H1 (cell line): ENCODE measurements at regions not wholly inside any gene's neighbourhood (a gene's known extent, or its start where the extent isn't known, plus 50 kb on each side); places are given as distances from the start of the nearest gene placed in this dataset.

Experiments
- CTCF ChIA-PET: fragments of 300-600 bp; sonication (Branson Sonifier 250); formaldehyde crosslinking; loops from one replicate; lab custom pipeline; 2021; ENCODE audit not compliant: partially characterized antibody; lab: Charles Lee
- POLR2A ChIA-PET: fragments of 300-600 bp; sonication (Branson Sonifier 250); formaldehyde crosslinking; loops from one replicate; lab custom pipeline; 2021; ENCODE audit warnings: inconsistent platforms; ENCODE audit not compliant: partially characterized antibody; lab: Charles Lee
- DNase-seq, 2 experiments: peaks; one replicate each; pipeline versions ENCODE4 v3.0.0 to v3.0.0-alpha.2; 2010 to 2022; ENCODE audit warnings: low spot score in 2 of 2, low read depth in 1 of 2, mixed read lengths in 1 of 2
- FAIRE-seq: peaks from 2 replicates; lab custom pipeline; 2011; peaks lifted over from hg19 to GRCh38; lab: Jason Lieb, UNC
- H2AFZ ChIP-seq: 2 replicates; pipeline ENCODE4 v1.8.1; 2012; ENCODE audit warnings: low read length, inconsistent platforms
- H2AK5ac ChIP-seq: 2 replicates; pipeline ENCODE4 v1.6.1; 2013; ENCODE audit warnings: low read depth, low read length
- H2BK120ac ChIP-seq: replicated peaks from 2 replicates; pipeline ENCODE3; 2013; ENCODE audit warnings: low read depth, low read length, inconsistent platforms
- H2BK12ac ChIP-seq: 2 replicates; pipeline ENCODE4 v1.6.1; 2013; ENCODE audit warnings: low read depth, low read length
- H2BK15ac ChIP-seq: 2 replicates; pipeline ENCODE4 v1.6.1; 2013; ENCODE audit warnings: low read length
- H2BK20ac ChIP-seq: 2 replicates; pipeline ENCODE4 v1.6.1; 2013; ENCODE audit warnings: low read length
- H2BK5ac ChIP-seq: 2 replicates; pipeline ENCODE4 v1.6.1; 2013; ENCODE audit warnings: low read depth, low read length
- H3K14ac ChIP-seq: 2 replicates; pipeline ENCODE4 v1.6.1; 2013; ENCODE audit warnings: inconsistent platforms; ENCODE audit not compliant: insufficient read length
- H3K18ac ChIP-seq: 2 replicates; pipeline ENCODE4 v1.6.1; 2013; ENCODE audit warnings: low read length; ENCODE audit errors: extremely low read depth
- H3K23ac ChIP-seq: 2 replicates; pipeline ENCODE4 v1.6.1; 2013; ENCODE audit warnings: inconsistent platforms; ENCODE audit not compliant: insufficient read length
- H3K23me2 ChIP-seq: 2 replicates; pipeline ENCODE4 v1.6.1; 2013; ENCODE audit warnings: low read depth, low read length
- H3K27ac ChIP-seq: 2 replicates; pipeline ENCODE4 v1.6.1; 2011; ENCODE audit warnings: low read depth, low read length, inconsistent platforms
- H3K27me3 ChIP-seq, 4 experiments: replicated peaks in 1 of 4; 1 replicate in 1 of 4; 2 replicates in 3 of 4; pipeline versions ENCODE4 v1.6.1 to v1.8.1; 2011 to 2013; ENCODE audit warnings: low read length in 3 of 4, mild to moderate bottlenecking in 3 of 4, inconsistent platforms in 2 of 4, mixed read lengths in 2 of 4, moderate library complexity in 1 of 4; ENCODE audit not compliant: control insufficient read depth in 3 of 4, insufficient read depth in 3 of 4; ENCODE audit errors: extremely low read depth in 1 of 4
- H3K36me3 ChIP-seq, 4 experiments: 2 replicates each; pipeline versions ENCODE4 v1.6.1 to v1.8.1; 2011 to 2013; ENCODE audit warnings: mild to moderate bottlenecking in 4 of 4, low read length in 3 of 4, moderate library complexity in 2 of 4, control low read depth in 1 of 4, inconsistent platforms in 1 of 4; ENCODE audit not compliant: insufficient read depth in 4 of 4, control insufficient read depth in 2 of 4
- H3K4ac ChIP-seq: replicated peaks from 2 replicates; pipeline ENCODE3; 2013; ENCODE audit warnings: low read length, low read depth, mixed read lengths, inconsistent platforms; ENCODE audit not compliant: insufficient read length
- H3K4me1 ChIP-seq, 4 experiments: replicated peaks in 1 of 4; 1 replicate in 1 of 4; 2 replicates in 3 of 4; pipeline versions ENCODE4 v1.6.1 to v1.8.1; 2011 to 2013; ENCODE audit warnings: low read length in 3 of 4, inconsistent platforms in 2 of 4, mixed read lengths in 1 of 4; ENCODE audit not compliant: insufficient read depth in 4 of 4, control insufficient read depth in 3 of 4
- H3K4me2 ChIP-seq, 2 experiments: 2 replicates each; pipeline versions ENCODE4 v1.6.1 to v1.8.1; 2011 to 2013; ENCODE audit warnings: low read depth in 2 of 2, low read length in 2 of 2, control low read depth in 1 of 2, inconsistent platforms in 1 of 2, mild to moderate bottlenecking in 1 of 2; ENCODE audit not compliant: insufficient read depth in 1 of 2
- H3K4me3 ChIP-seq, 4 experiments: fragments of 200-600, 300-600 bp in 1 of 4; sonication (generic), shearing (Covaris generic), sonication (Bioruptor Twin) in 1 of 4; 2 replicates each; pipeline versions ENCODE4 v1.5.1 to v1.8.1; 2011 to 2016; ENCODE audit warnings: low read length in 4 of 4, low read depth in 3 of 4, control low read depth in 2 of 4, inconsistent platforms in 2 of 4, mild to moderate bottlenecking in 2 of 4, mixed read lengths in 1 of 4, moderate library complexity in 1 of 4; ENCODE audit not compliant: insufficient read depth in 2 of 4; ENCODE audit errors: extremely low read depth in 1 of 4
- H3K56ac ChIP-seq: replicated peaks from 2 replicates; pipeline ENCODE3; 2013; ENCODE audit warnings: low read depth, mild to moderate bottlenecking, mixed read lengths, low read length, inconsistent platforms; ENCODE audit not compliant: insufficient read length
- H3K79me1 ChIP-seq: 2 replicates; pipeline ENCODE4 v1.6.1; 2013; ENCODE audit warnings: low read depth, low read length, control low read depth
- H3K79me2 ChIP-seq, 2 experiments: 2 replicates each; pipeline versions ENCODE4 v1.6.1 to v1.8.1; 2012 to 2013; ENCODE audit warnings: low read length in 2 of 2, mild to moderate bottlenecking in 2 of 2, inconsistent platforms in 1 of 2; ENCODE audit not compliant: insufficient read depth in 2 of 2, control insufficient read depth in 1 of 2
- H3K9ac ChIP-seq, 4 experiments: replicated peaks in 1 of 4; 1 replicate in 1 of 4; 2 replicates in 3 of 4; pipeline versions ENCODE4 v1.6.1 to v1.8.1; 2011 to 2013; ENCODE audit warnings: low read depth in 3 of 4, low read length in 3 of 4, control low read depth in 2 of 4, mild to moderate bottlenecking in 2 of 4, moderate library complexity in 2 of 4, inconsistent platforms in 1 of 4; ENCODE audit errors: extremely low read depth in 1 of 4
- H3K9me3 ChIP-seq, 2 experiments: 2 replicates each; pipeline versions ENCODE4 v1.6.1 to v1.8.1; 2012 to 2013; ENCODE audit warnings: mild to moderate bottlenecking in 2 of 2, moderate library complexity in 2 of 2, control low read depth in 1 of 2, inconsistent platforms in 1 of 2, low read depth in 1 of 2, low read length in 1 of 2, mixed read lengths in 1 of 2; ENCODE audit not compliant: insufficient read depth in 2 of 2
- H4K20me1 ChIP-seq, 2 experiments: replicated peaks in 1 of 2; 2 replicates each; pipeline versions ENCODE3 to v1.8.1; 2011 to 2013; ENCODE audit warnings: inconsistent platforms in 2 of 2, low read length in 2 of 2, mild to moderate bottlenecking in 1 of 2; ENCODE audit not compliant: insufficient read depth in 2 of 2, control insufficient read depth in 1 of 2
- H4K5ac ChIP-seq: 2 replicates; pipeline ENCODE4 v1.6.1; 2013; ENCODE audit warnings: low read length, low read depth, mixed read lengths, inconsistent platforms; ENCODE audit not compliant: insufficient read length
- H4K8ac ChIP-seq: 2 replicates; pipeline ENCODE4 v1.8.0; 2013; ENCODE audit warnings: mild to moderate bottlenecking, moderate library complexity, low read length, inconsistent platforms; ENCODE audit not compliant: insufficient read depth; ENCODE audit errors: extremely low read depth
- H4K91ac ChIP-seq: replicated peaks from 2 replicates; pipeline ENCODE3; 2013; ENCODE audit warnings: low read length, mixed read lengths, inconsistent platforms; ENCODE audit not compliant: insufficient read length
- ASH2L ChIP-seq: fragments of 200-600, 300-600 bp; sonication (generic); IDR thresholded peaks from one replicate; pipeline ENCODE4 v1.7.1; 2017; ENCODE audit warnings: low read length
- CREB1 ChIP-seq: IDR thresholded peaks from 2 replicates; pipeline ENCODE4 v1.6.1; 2012; ENCODE audit warnings: inconsistent platforms
- SIX5 ChIP-seq: IDR thresholded peaks from 2 replicates; pipeline ENCODE4 v1.6.1; 2011; ENCODE audit warnings: mild to moderate bottlenecking, low read depth, low read length
- TAF1 ChIP-seq: IDR thresholded peaks from 2 replicates; pipeline ENCODE4 v1.6.1; 2011; ENCODE audit warnings: mild to moderate bottlenecking, low read depth, low read length
- WGBS, 2 experiments: shearing (Covaris generic) in 1 of 2; methylation state at CpG; one replicate each; pipeline versions ENCODE4 v1.1.6 to v1.1.7; 2013 to 2015; ENCODE audit warnings: low lambda C conversion rate in 2 of 2, mixed read lengths in 2 of 2, inconsistent platforms in 1 of 2, low coverage in 1 of 2, missing lambda C conversion rate in 1 of 2; ENCODE audit not compliant: insufficient replicate concordance in 2 of 2, insufficient coverage in 1 of 2, insufficient read length in 1 of 2; ENCODE audit errors: extremely low coverage in 1 of 2, missing lambda C conversion rate in 1 of 2; 5-methylcytosine and 5-hydroxymethylcytosine counted together

DNA sequence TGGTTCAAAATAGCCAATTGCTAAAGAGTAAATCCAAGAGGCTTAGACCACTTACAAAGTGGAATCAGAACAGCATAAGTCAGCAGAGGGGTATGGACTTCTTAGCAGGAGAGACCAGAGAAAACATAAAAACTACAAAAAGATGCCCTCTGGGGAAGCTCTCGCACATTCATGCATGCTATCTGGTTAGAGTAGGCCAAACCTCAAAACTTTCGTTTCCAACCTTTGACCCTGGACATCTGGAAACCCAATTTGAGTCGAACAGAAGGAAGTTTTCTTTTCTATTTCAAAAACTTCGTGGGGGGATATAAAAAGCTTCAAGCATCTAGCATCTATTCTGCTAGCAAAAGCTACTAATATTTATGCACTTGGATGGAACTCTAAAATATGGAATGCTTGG is 523.9 kb upstream of the AGTR1 start:
- H3K9me3 ChIP-seq, result no peaks in the 10 kb centered on the region
- H3K18ac ChIP-seq, result no peak overlapping the region
- CTCF ChIA-PET, result no interaction called here
- no peak overlapping the region for H3K4me2 ChIP-seq
- H3K14ac ChIP-seq, result no peak overlapping the region
- H2BK15ac ChIP-seq, result no peak overlapping the region
- H3K27ac ChIP-seq, result no peak overlapping the region
- no peak overlapping the region for H3K23ac ChIP-seq
- FAIRE-seq, result no peak
- POLR2A ChIA-PET, result no interaction called here
- DNase-seq, result no peak
- no peak overlapping the region for H3K4me3 ChIP-seq
- H2AK5ac ChIP-seq, result no peak overlapping the region
- H3K4ac ChIP-seq, result no peak overlapping the region
- H3K9ac ChIP-seq, result no peak overlapping the region
- WGBS, 2 experiments, result 93% methylated on average over 4 of the region's 4 CpGs; no CpG with 5 or more reads in 1 of the 2 experiments
- no peak overlapping the region for H4K8ac ChIP-seq
- no peak overlapping the region for H2BK20ac ChIP-seq
- no peaks in the 10 kb centered on the region for H3K27me3 ChIP-seq
- H2BK5ac ChIP-seq, result no peak overlapping the region
- no peak overlapping the region for H4K91ac ChIP-seq
- H4K5ac ChIP-seq, result no peak overlapping the region
- H3K56ac ChIP-seq, result no peak overlapping the region
- no peaks in the 10 kb centered on the region for H3K23me2 ChIP-seq
- 0 out of 2 replicates have a peak overlapping the region, but pooled peaks have one; percentile 51 for H2AFZ ChIP-seq
- H4K20me1 ChIP-seq, result no peaks in the 10 kb centered on the region
- no peak overlapping the region for H2BK12ac ChIP-seq
- H3K79me1 ChIP-seq, result no peaks in the 10 kb centered on the region
- no peaks in the 10 kb centered on the region for H3K79me2 ChIP-seq
- H3K4me1 ChIP-seq, result no peaks in the 10 kb centered on the region
- no peak overlapping the region for H2BK120ac ChIP-seq
- H3K36me3 ChIP-seq, result no peaks in the 10 kb centered on the region
- TF ChIP-seq TAF1, result no peak
- TF ChIP-seq ASH2L, result no peak
- TF ChIP-seq SIX5, result no peak
- TF ChIP-seq CREB1, result no peak
